ENCODE measurements at regions not wholly inside any gene's neighbourhood (a gene's known extent, or its start where the extent isn't known, plus 50 kb on each side); places are given as distances from the start of the nearest gene placed in this dataset.
A peak's percentile ranks its signal among the peaks of the same experiment; 100 is the strongest.
"Not testable (repeated sequence)": the region's sequence is repeated elsewhere in the genome, so short reads cannot be mapped to it uniquely, and the experiment has no call there.

- no peak for DNase-seq
Observed at GRCh38 chr13:86051134-86052103, 252.2 kb upstream of the SLITRK6 start.

GRCh38 chr13:86038490-86038889 is 239.3 kb upstream of the SLITRK6 start:
- DNase-seq: no peak

DNA sequence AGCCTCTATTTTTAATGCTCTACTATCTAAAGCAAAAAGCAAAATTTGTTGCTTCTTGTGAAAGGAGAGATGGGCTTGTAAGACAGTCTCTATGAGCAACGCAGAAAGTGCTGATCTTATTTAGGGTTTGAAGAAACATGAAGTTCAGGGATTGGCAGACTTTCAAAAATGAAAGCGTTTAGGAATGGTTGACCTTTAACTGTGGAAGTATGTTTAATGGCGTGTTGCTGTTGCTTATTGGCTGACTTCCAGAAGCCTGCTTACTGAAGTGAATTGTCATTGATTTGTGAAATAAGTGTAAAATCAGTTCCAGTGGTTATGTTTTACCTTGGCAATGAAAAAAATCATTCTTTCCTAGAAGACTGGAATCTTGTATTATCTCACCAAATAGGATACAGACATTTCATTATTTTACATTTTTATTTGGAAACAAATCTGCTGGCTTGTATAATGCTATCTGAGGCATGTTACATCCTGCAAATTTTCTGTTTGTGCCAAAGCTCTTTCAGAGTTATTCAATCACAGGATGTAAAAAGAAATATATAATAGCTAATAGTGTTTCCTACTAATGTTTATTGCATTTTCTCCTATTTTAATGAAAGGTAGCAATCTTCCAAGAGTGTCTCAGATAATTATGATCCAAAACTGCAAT is 221.3 kb upstream of the SLITRK6 start:
- peak; percentile 0 for DNase-seq

DNA sequence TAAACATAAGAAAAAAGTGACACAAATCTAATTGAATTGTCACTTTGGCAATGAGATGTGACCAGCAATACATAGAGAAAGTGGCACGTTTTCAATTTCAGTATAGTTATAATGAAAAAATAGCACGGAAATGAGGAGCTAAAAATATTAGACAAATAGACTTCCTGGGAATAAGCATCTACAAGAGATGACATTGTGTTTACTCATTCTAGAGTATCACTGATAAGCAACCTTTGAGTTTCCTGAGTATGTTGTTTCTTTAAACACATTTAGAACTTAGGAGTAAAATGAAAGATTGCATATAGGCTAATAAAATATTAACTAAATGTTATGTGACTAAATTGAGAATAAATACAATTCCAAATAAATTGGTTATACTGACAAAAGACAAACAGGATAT is 207.1 kb upstream of the SLITRK6 start:
- DNase-seq: no peak

GRCh38 chr13:86003029-86003428 is 203.8 kb upstream of the SLITRK6 start:
- DNase-seq: no peak

GRCh38 chr13:86000546-86000945 is 201.3 kb upstream of the SLITRK6 start:
- DNase-seq: no peak

GRCh38 chr13:85997587-85997986 is 198.4 kb upstream of the SLITRK6 start:
- DNase-seq: no peak

GRCh38 chr13:85995788-85996418 is 196.7 kb upstream of the SLITRK6 start:
- DNase-seq: no peak

DNA sequence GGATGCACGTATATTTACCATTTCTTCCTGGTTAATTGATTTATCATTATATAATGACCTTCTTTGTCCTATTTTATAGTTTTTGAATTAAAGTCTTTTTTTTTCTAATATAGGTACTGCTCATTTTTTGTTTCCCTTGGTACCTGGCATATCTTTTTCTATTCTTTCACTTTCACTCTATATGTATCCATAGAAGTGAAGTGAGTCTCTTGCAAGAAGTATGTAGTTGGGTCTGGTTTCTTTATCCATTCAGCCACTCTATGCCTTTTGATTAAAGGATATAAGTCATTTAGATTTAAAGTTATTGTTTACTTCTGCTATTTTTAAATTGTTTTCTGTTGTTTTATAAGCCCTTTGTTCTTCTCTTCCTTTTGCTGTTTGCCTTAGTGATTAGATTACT is 194.3 kb upstream of the SLITRK6 start:
- no peak for DNase-seq

DNA sequence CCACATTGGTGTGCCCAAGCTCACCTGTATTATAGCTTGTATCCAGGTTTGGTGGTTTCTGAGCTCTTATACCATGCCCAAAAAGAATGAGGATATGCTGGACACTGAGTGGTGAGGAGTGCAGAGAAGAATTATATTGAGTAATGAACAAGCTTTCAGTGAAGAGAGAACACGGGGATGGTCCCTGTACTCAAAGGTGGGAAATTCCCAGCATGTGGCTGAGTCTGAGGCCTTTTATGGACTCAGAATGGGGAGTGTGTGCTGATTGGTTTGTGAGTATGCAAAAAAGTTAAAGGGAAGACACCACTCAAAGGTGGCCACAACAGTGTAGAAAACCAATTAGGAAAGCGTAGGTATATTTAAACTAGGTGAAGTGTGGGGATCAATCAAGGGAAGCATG is 191.2 kb upstream of the SLITRK6 start:
- DNase-seq: no peak

DNA sequence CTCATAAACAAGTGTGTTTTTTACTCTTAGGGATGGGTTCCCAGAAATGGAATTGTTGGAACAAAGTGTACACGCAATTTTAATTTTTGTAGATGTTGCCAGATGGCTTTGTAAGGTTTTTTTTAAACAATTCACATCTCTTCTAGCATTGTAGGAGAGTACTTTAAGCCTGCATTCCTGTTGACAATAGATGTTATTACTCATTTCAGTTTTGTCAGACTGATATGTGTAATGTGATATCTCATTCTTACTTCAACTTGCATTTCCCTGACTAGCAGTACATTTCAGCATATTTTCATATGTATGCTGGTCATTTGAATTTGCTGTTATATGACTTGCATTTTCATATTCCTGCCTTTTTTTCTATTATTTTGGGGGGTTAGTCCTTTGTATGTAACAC is 186.6 kb upstream of the SLITRK6 start:
- no peak for DNase-seq

- no peak for DNase-seq
Observed at GRCh38 chr13:85982102-85982501, 182.9 kb upstream of the SLITRK6 start.

GRCh38 chr13:85980447-85980846 is 181.2 kb upstream of the SLITRK6 start:
- DNase-seq: not testable (repeated sequence)

DNA sequence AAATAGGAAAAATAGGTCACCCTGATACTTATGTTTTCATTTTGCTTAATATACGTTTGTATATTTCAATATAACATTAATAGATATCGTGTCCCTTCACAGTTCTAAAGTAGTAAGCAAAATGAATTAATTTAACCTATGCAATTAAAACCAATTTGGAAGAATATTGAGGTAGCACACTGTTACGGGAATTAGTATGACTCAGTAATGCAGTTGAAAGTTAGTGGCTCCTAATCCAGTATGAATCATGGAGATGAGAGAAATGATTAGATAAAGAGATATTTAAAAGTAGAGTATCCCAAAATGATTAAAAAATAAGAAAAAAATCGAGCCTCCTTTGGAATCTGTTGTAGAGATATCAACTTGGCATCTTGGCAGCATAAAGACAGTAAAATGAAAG is 177.0 kb upstream of the SLITRK6 start:
- DNase-seq: no peak

GRCh38 chr13:85974608-85975366 is 175.6 kb upstream of the SLITRK6 start:
- DNase-seq: no peak

GRCh38 chr13:85970727-85971126 is 171.5 kb upstream of the SLITRK6 start:
- no peak for DNase-seq

- no peak for DNase-seq
Observed at GRCh38 chr13:85969331-85969730, 170.1 kb upstream of the SLITRK6 start.

DNA sequence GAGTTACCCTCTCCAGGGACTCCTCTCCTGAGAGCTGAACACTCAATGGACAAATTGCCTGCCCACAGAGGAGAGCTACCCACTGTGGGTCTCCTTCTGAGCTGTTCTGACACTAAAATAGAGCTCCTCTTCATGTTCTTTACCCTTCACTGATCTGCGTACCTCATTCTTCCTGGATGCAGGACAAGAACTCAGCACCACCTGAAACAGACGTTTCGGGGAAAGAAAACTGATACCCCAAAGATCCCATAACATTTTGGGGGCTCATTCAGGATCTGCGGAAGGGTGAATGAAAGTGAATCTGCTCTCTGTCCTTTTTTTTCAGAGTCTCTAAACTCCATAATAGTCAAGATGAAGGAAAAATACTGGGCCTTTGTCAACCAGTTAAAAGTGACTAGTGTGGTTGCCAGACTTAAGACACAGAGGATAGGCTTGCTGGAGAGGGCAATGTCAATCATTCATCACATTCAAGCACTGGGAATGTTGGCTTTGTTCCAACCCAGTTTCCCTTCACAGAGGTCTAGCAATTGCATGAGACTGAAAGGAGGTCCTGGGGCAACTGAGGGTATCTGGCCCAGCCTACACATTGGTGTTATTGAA is 136.7 kb upstream of the SLITRK6 start:
- no peak for DNase-seq

- DNase-seq: no peak
Observed at GRCh38 chr13:85930108-85930507, 130.9 kb upstream of the SLITRK6 start.

GRCh38 chr13:85910962-85911361 is 111.7 kb upstream of the SLITRK6 start:
- no peak for DNase-seq

DNA sequence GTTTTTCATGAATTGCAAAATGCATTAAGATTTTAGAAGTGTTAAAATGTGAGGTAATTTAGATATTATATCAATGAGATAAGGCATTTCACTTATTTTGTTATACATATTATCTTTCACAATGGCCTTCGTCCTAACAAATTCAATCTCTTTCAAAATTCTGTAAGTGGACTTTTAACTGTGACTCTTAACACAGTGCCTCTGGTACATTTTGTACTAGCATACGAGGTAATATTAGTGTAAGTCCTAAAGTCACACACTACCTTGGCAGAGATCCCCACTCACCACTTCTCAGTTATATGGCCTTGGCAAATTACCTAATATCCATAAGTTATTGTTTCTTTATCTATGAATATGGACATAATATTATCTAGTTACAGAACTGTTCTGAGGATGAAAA is 101.3 kb upstream of the SLITRK6 start:
- DNase-seq: no peak

All from dermis blood vessel endothelial cell (primary cell).